Lower lobe of right lung (tissue), 2 donors: ENCODE measurements at regions not wholly inside any gene's neighbourhood (a gene's known extent, or its start where the extent isn't known, plus 50 kb on each side); places are given as distances from the start of the nearest gene placed in this dataset.
A peak's percentile ranks its signal among the peaks of the same experiment; 100 is the strongest.

Source experiments
- ATAC-seq, 2 donors: fragments of 200-7000 bp; cut with Tn5 transposase; one replicate each; pipeline ENCODE4 v1.9.1; 2020 to 2022; ENCODE audit warnings: mild to moderate bottlenecking in 2 of 2, moderate library complexity in 2 of 2
- DNase-seq: peaks from one replicate; pipeline ENCODE4 v3.0.0-alpha.2; 2020
- H3K27ac ChIP-seq: fragments of 200-600 bp; one replicate; pipeline ENCODE4 v1.8.0; 2022
- H3K27me3 ChIP-seq: fragments of 200-600 bp; one replicate; pipeline ENCODE4 v1.8.0; 2022; ENCODE audit warnings: low read depth
- H3K36me3 ChIP-seq: fragments of 200-600 bp; one replicate; pipeline ENCODE4 v1.8.0; 2022; ENCODE audit warnings: mild to moderate bottlenecking
- H3K4me1 ChIP-seq: fragments of 200-600 bp; one replicate; pipeline ENCODE4 v1.8.0; 2022
- H3K4me3 ChIP-seq: fragments of 200-600 bp; one replicate; pipeline ENCODE4 v1.8.0; 2022; ENCODE audit warnings: mild to moderate bottlenecking
- H3K9me3 ChIP-seq: fragments of 200-600 bp; one replicate; pipeline ENCODE4 v1.8.0; 2022
- CTCF ChIP-seq: fragments of 200-600 bp; IDR thresholded peaks from one replicate; pipeline ENCODE4 v1.8.0; 2022; ENCODE audit warnings: antibody characterized with exemption, mild to moderate bottlenecking
- intact Hi-C: fragments of 100-400 bp; cut with DNase I; formaldehyde crosslinking; loops from one replicate; pipeline ENCODE4 v1.11.0; 2022
- donor health status: DM: no; HTN: yes; CAD: no; lungs with severe emphysema.

- DNase-seq (no peak), ATAC-seq (no peak)
- H3K27ac ChIP-seq: no peak overlapping the region
- no peak overlapping the region for H3K4me3 ChIP-seq
- no peaks in the 10 kb centered on the region for H3K27me3 ChIP-seq
- no peaks in the 10 kb centered on the region for H3K36me3 ChIP-seq
- intact Hi-C loops: no loop called here
- TF ChIP-seq CTCF: no peak
- no peaks in the 10 kb centered on the region for H3K4me1 ChIP-seq
- H3K9me3 ChIP-seq: no peaks in the 10 kb centered on the region
Observed at GRCh38 chr21:36583591-36583990, 103.7 kb upstream of the CLDN14 start.

GRCh38 chr21:36584980-36585940, 105.3 kb upstream of the CLDN14 start:
- ATAC-seq (no peak), DNase-seq (no peak)
- Histone ChIP-seq H3K27me3 (no peaks in the 10 kb centered on the region), H3K27ac (no peak overlapping the region), H3K4me3 (no peak overlapping the region), H3K9me3 (no peaks in the 10 kb centered on the region), H3K36me3 (no peaks in the 10 kb centered on the region), H3K4me1 (no peaks in the 10 kb centered on the region)
- intact Hi-C loops: no loop called here
- no peak for TF ChIP-seq CTCF

- DNase-seq: no peak
- no peak for ATAC-seq
- H3K27ac ChIP-seq: no peak overlapping the region
- no peak overlapping the region for H3K4me3 ChIP-seq
- no peaks in the 10 kb centered on the region for H3K4me1 ChIP-seq
- no peaks in the 10 kb centered on the region for H3K27me3 ChIP-seq
- H3K36me3 ChIP-seq: no peaks in the 10 kb centered on the region
- intact Hi-C loops: no loop called here
- no peaks in the 10 kb centered on the region for H3K9me3 ChIP-seq
- no peak for TF ChIP-seq CTCF
Observed at GRCh38 chr21:36587388-36587787, 107.5 kb upstream of the CLDN14 start.

GRCh38 chr21:36589352-36589971, 109.5 kb upstream of the SIM2 start:
- H3K27ac ChIP-seq: no peak overlapping the region
- no peaks in the 10 kb centered on the region for H3K27me3 ChIP-seq
- intact Hi-C loops: no loop called here
- DNase-seq (peak; percentile 53), ATAC-seq (peak; percentile 48 to 79)
- H3K4me1 ChIP-seq: no peaks in the 10 kb centered on the region
- H3K36me3 ChIP-seq: no peaks in the 10 kb centered on the region
- no peak overlapping the region for H3K4me3 ChIP-seq
- TF ChIP-seq CTCF: peak; percentile 49
- no peaks in the 10 kb centered on the region for H3K9me3 ChIP-seq

- TF ChIP-seq CTCF: no peak
- H3K4me1 ChIP-seq: no peaks in the 10 kb centered on the region
- H3K27me3 ChIP-seq: no peaks in the 10 kb centered on the region
- H3K9me3 ChIP-seq: no peaks in the 10 kb centered on the region
- H3K36me3 ChIP-seq: no peaks in the 10 kb centered on the region
- H3K27ac ChIP-seq: no peak overlapping the region
- H3K4me3 ChIP-seq: no peak overlapping the region
- intact Hi-C loops: no loop called here
- ATAC-seq (no peak), DNase-seq (no peak)
Observed at GRCh38 chr21:36591326-36591970, 107.5 kb upstream of the SIM2 start.
